ENCODE measurements at regions not wholly inside any gene's neighbourhood (a gene's known extent, or its start where the extent isn't known, plus 50 kb on each side); places are given as distances from the start of the nearest gene placed in this dataset.

GRCh38 chr5:125169396-125169795, 423.0 kb upstream of the ZNF608 start:
- peaks cover 6% of the 10 kb centered on the region for H3K4me1 ChIP-seq
- Mint-ChIP-seq H3K9me3 (peaks cover 31% of the 10 kb centered on the region), H3K27me3 (ENCODE audit: insufficient read depth, low read depth) (peaks cover 3% of the 10 kb centered on the region), H3K36me3 (peaks cover 13% of the 10 kb centered on the region), H3K4me3 (no peak overlapping the region), H3K4me1 (peaks cover 3% of the 10 kb centered on the region), H3K27ac (no peak overlapping the region)
- no peaks in the 10 kb centered on the region for H3K79me2 ChIP-seq (ENCODE audit: low read depth)
- no peak overlapping the region for H3K9ac ChIP-seq
- H3K4me3 ChIP-seq: no peak overlapping the region
- H4K20me1 ChIP-seq (ENCODE audit: low read depth): no peaks in the 10 kb centered on the region
- no peak overlapping the region for H3K4me2 ChIP-seq
- no peaks in the 10 kb centered on the region for H3F3A ChIP-seq (ENCODE audit: low read depth)
- H3K27me3 ChIP-seq: no peaks in the 10 kb centered on the region
- no peak overlapping the region for H2AFZ ChIP-seq (replicated peaks)
- TF ChIP-seq CTCF (IDR thresholded peaks at IDR 0.05) (no peak), EZH2phosphoT487 (IDR thresholded peaks at IDR 0.05) (no peak), EZH2 (IDR thresholded peaks at IDR 0.05) (no peak)
- no peak overlapping the region for H3K27ac ChIP-seq
- H3K9me3 ChIP-seq (ENCODE audit: low read depth): no peaks in the 10 kb centered on the region
- no peak for DNase-seq (ENCODE audit: low spot score)
- no peaks in the 10 kb centered on the region for H3K36me3 ChIP-seq

- H3K9me3 Mint-ChIP-seq: peaks cover 16% of the 10 kb centered on the region
- no peaks in the 10 kb centered on the region for H3K79me2 ChIP-seq (ENCODE audit: low read depth)
- no peaks in the 10 kb centered on the region for H3K27me3 Mint-ChIP-seq (ENCODE audit: insufficient read depth, low read depth)
- no peaks in the 10 kb centered on the region for H3F3A ChIP-seq (ENCODE audit: low read depth)
- no peak overlapping the region for H2AFZ ChIP-seq (replicated peaks)
- DNase-seq (ENCODE audit: low spot score): no peak
- H3K36me3 ChIP-seq: no peaks in the 10 kb centered on the region
- H3K27ac Mint-ChIP-seq: no peak overlapping the region
- H3K9ac ChIP-seq: no peak overlapping the region
- H3K9me3 ChIP-seq (ENCODE audit: low read depth): no peaks in the 10 kb centered on the region
- H4K20me1 ChIP-seq (ENCODE audit: low read depth): no peaks in the 10 kb centered on the region
- no peak overlapping the region for H3K4me2 ChIP-seq
- H3K36me3 Mint-ChIP-seq: peaks cover 6% of the 10 kb centered on the region
- H3K4me3 ChIP-seq: no peak overlapping the region
- peaks cover 3% of the 10 kb centered on the region for H3K4me1 Mint-ChIP-seq
- no peak for TF ChIP-seq CTCF (IDR thresholded peaks at IDR 0.05)
- TF ChIP-seq EZH2phosphoT487 (IDR thresholded peaks at IDR 0.05): no peak
- no peak for TF ChIP-seq EZH2 (IDR thresholded peaks at IDR 0.05)
- peaks cover 6% of the 10 kb centered on the region for H3K4me1 ChIP-seq
- no peak overlapping the region for H3K4me3 Mint-ChIP-seq
- no peak overlapping the region for H3K27ac ChIP-seq
- H3K27me3 ChIP-seq: no peaks in the 10 kb centered on the region
Measured at GRCh38 chr5:125171641-125172040, 425.2 kb upstream of the ZNF608 start.

- peaks cover 6% of the 10 kb centered on the region for H3K4me1 ChIP-seq
- no peak for DNase-seq (ENCODE audit: low spot score)
- H3K9ac ChIP-seq: no peak overlapping the region
- no peak overlapping the region for H3K27ac ChIP-seq
- no peak overlapping the region for H3K4me3 ChIP-seq
- no peaks in the 10 kb centered on the region for H3K36me3 ChIP-seq
- no peak overlapping the region for H3K27ac Mint-ChIP-seq
- no peaks in the 10 kb centered on the region for H3K27me3 ChIP-seq
- H3K4me3 Mint-ChIP-seq: no peak overlapping the region
- peaks cover 3% of the 10 kb centered on the region for H3K4me1 Mint-ChIP-seq
- no peaks in the 10 kb centered on the region for H3K9me3 ChIP-seq (ENCODE audit: low read depth)
- H3F3A ChIP-seq (ENCODE audit: low read depth): no peaks in the 10 kb centered on the region
- peaks cover 9% of the 10 kb centered on the region for H3K9me3 Mint-ChIP-seq
- H4K20me1 ChIP-seq (ENCODE audit: low read depth): no peaks in the 10 kb centered on the region
- no peak for TF ChIP-seq EZH2phosphoT487 (IDR thresholded peaks at IDR 0.05)
- no peak for TF ChIP-seq EZH2 (IDR thresholded peaks at IDR 0.05)
- TF ChIP-seq CTCF (IDR thresholded peaks at IDR 0.05): no peak
- H3K79me2 ChIP-seq (ENCODE audit: low read depth): no peaks in the 10 kb centered on the region
- H2AFZ ChIP-seq (replicated peaks): no peak overlapping the region
- H3K36me3 Mint-ChIP-seq: no peaks in the 10 kb centered on the region
- no peaks in the 10 kb centered on the region for H3K27me3 Mint-ChIP-seq (ENCODE audit: insufficient read depth, low read depth)
- H3K4me2 ChIP-seq: no peak overlapping the region
Measured at GRCh38 chr5:125175348-125176004, 429.0 kb upstream of the ZNF608 start.
